K562 (cell line): ENCODE measurements at regions not wholly inside any gene's neighbourhood (a gene's known extent, or its start where the extent isn't known, plus 50 kb on each side); places are given as distances from the start of the nearest gene placed in this dataset.

Source experiments
- ATAC-seq: fragments of 200-7000 bp; cut with Tn5 transposase; 3 replicates; pipeline ENCODE4 v1.9.1; 2020; ENCODE audit warnings: moderate library complexity
- BruUV-seq: library from RNA; stranded (reverse); fragments of 400-500 nt; replicated peaks from 2 replicates; lab custom pipeline; 2021; lab: Mats Ljungman, UMichigan
- CTCF ChIA-PET: fragments of 300-600 bp; formaldehyde crosslinking; extraction: SDS; loops from one replicate; lab custom pipeline; 2021; ENCODE audit warnings: low intra/inter-chr PET ratio; lab: Yijun Ruan, JAX
- POLR2A ChIA-PET: fragments of 300-600, 350-650 bp; sonication (Branson Sonifier 250); formaldehyde crosslinking; extraction: SDS; loops from one replicate; lab custom pipeline; 2021; ENCODE audit warnings: antibody characterized with exemption, inconsistent platforms; lab: Yijun Ruan, JAX
- DNase-seq, 4 experiments: peaks; one replicate each; pipeline versions ENCODE4 v3.0.0 to v3.0.0-alpha.2; 2011 to 2018; ENCODE audit warnings: low spot score in 3 of 4, mixed read lengths in 3 of 4; ENCODE audit errors: extremely low read depth in 1 of 4
- FAIRE-seq: peaks from 2 replicates; lab custom pipeline; 2011; peaks lifted over from hg19 to GRCh38; lab: Jason Lieb, UNC
- H2AFZ ChIP-seq: 2 replicates; pipeline ENCODE4 v1.6.0; 2011; ENCODE audit warnings: low read depth, low read length, control low read depth, inconsistent platforms
- H3K27ac ChIP-seq: fragments of 200-600 bp; 3 replicates; pipeline ENCODE4 v1.8.0; 2011; ENCODE audit warnings: low read depth, mild to moderate bottlenecking, control low read depth, inconsistent platforms, low read length, moderate library complexity, mixed read lengths; ENCODE audit errors: extremely low read depth
- H3K27me3 ChIP-seq, 2 experiments: fragments of 300-600 bp in 1 of 2; 2 replicates in 1 of 2; 3 replicates in 1 of 2; pipeline versions ENCODE4 v1.6.0 to v1.8.0; 2011; ENCODE audit warnings: inconsistent platforms in 2 of 2, low read length in 2 of 2, mild to moderate bottlenecking in 1 of 2, mixed read lengths in 1 of 2, moderate library complexity in 1 of 2; ENCODE audit not compliant: control insufficient read depth in 2 of 2, insufficient read depth in 2 of 2
- H3K36me3 ChIP-seq: fragments of 300-600 bp; 3 replicates; pipeline ENCODE4 v1.8.0; 2011; ENCODE audit warnings: mild to moderate bottlenecking, low read length, inconsistent platforms; ENCODE audit not compliant: control insufficient read depth, insufficient read depth
- H3K4me1 ChIP-seq, 2 experiments: fragments of 200-600 bp in 1 of 2; replicated peaks in 1 of 2; 2 replicates in 1 of 2; 3 replicates in 1 of 2; pipeline versions ENCODE4 v1.5.1 to v1.8.0; 2011; ENCODE audit warnings: inconsistent platforms in 2 of 2, low read length in 2 of 2, mild to moderate bottlenecking in 1 of 2, mixed read lengths in 1 of 2, moderate library complexity in 1 of 2; ENCODE audit not compliant: control insufficient read depth in 2 of 2, insufficient read depth in 2 of 2
- H3K4me2 ChIP-seq: 2 replicates; pipeline ENCODE4 v1.6.1; 2011; ENCODE audit warnings: low read length, control low read depth, inconsistent platforms, mixed read lengths; ENCODE audit not compliant: insufficient read depth
- H3K4me3 ChIP-seq: fragments of 200-600 bp; sonication (generic), shearing (Covaris generic); 2 replicates; pipeline ENCODE4 v1.5.1; 2016; ENCODE audit warnings: control low read depth, inconsistent platforms
- H3K79me2 ChIP-seq: fragments of 200-600 bp; 3 replicates; pipeline ENCODE4 v1.8.0; 2011; ENCODE audit warnings: low read length, inconsistent platforms; ENCODE audit not compliant: control insufficient read depth, insufficient read depth
- H3K9ac ChIP-seq, 2 experiments: 2 replicates each; pipeline versions ENCODE4 v1.6.0 to v1.6.1; 2011; ENCODE audit warnings: low read depth in 2 of 2, low read length in 2 of 2, control low read depth in 1 of 2, inconsistent platforms in 1 of 2, mild to moderate bottlenecking in 1 of 2, mixed read lengths in 1 of 2; ENCODE audit not compliant: insufficient read depth in 1 of 2
- H3K9me1 ChIP-seq: one replicate; pipeline ENCODE4 v1.6.0; 2011; ENCODE audit warnings: inconsistent platforms, mild to moderate bottlenecking, low read length, moderate library complexity; ENCODE audit not compliant: control insufficient read depth, insufficient read depth
- H3K9me3 ChIP-seq: replicated peaks from 2 replicates; pipeline ENCODE4 v1.5.1; 2011; ENCODE audit warnings: low read depth, low read length, inconsistent platforms; ENCODE audit not compliant: control insufficient read depth, insufficient read depth
- H4K20me1 ChIP-seq: replicated peaks from 2 replicates; pipeline ENCODE4 v1.6.1; 2011; ENCODE audit warnings: low read length, inconsistent platforms, mixed read lengths; ENCODE audit not compliant: control insufficient read depth, insufficient read depth
- ATF1 ChIP-seq, 2 experiments: fragments of 450-650 bp in 1 of 2; IDR thresholded peaks; 2 replicates each; pipeline ENCODE4 v1.6.1; 2016; ENCODE audit warnings: missing compliant biosample characterization in 1 of 2, missing genetic modification characterization in 1 of 2
- HCFC1 ChIP-seq: IDR thresholded peaks from 2 replicates; pipeline ENCODE4 v1.6.1; 2012; ENCODE audit warnings: low read depth, low read length, improper control_type of control experiment
- WHSC1 ChIP-seq: IDR thresholded peaks from one replicate; pipeline ENCODE4 v1.6.1; 2012; ENCODE audit warnings: low read length, control low read depth, inconsistent platforms
- ZNF644 ChIP-seq: fragments of 200-800 bp; sonication (Bioruptor generic); IDR thresholded peaks from 2 replicates; pipeline ENCODE4 v1.6.1; 2016; ENCODE audit warnings: low read depth, missing genetic modification characterization, missing compliant biosample characterization
- WGBS: fragments of 100-300 bp; shearing (Covaris generic); methylation state at CpG from one replicate; pipeline ENCODE4 v1.1.6; 2016; ENCODE audit warnings: low coverage, mixed read lengths; ENCODE audit not compliant: insufficient coverage; ENCODE audit errors: missing lambda C conversion rate; 5-methylcytosine and 5-hydroxymethylcytosine counted together
- in situ Hi-C: fragments of 300-500 bp; cut with MboI; formaldehyde crosslinking; loops from 4 replicates; pipeline ENCODE4 v1.15.0; 2018; ENCODE audit warnings: inconsistent platforms, mixed read lengths
- intact Hi-C: fragments of 100-400 bp; cut with micrococcal nuclease; formaldehyde crosslinking; loops from 2 replicates; pipeline ENCODE4 v1.14.2; 2022
- TF ChIP-seq, protein P1 (sequence below), 2 experiments: fragments of 450-650 bp in 1 of 2; sonication (generic) in 1 of 2; formaldehyde crosslinking in 1 of 2; IDR thresholded peaks in 1 of 2; conservative IDR thresholded peaks in 1 of 2; 2 replicates each; pipeline versions ENCODE4 v1.6.1 to v1.8.1; 2016 to 2023; ENCODE audit warnings: mild to moderate bottlenecking in 2 of 2, moderate library complexity in 2 of 2, inconsistent platforms in 1 of 2, missing genetic modification reagents in 1 of 2
- TF ChIP-seq, protein P2 (sequence below): fragments of 250-450 bp; sonication (Bioruptor Pico); IDR thresholded peaks from 2 replicates; pipeline ENCODE4 v1.4.0; 2020; ENCODE audit warnings: borderline replicate concordance
- TF ChIP-seq, protein P3 (sequence below): conservative IDR thresholded peaks from 2 replicates; pipeline ENCODE4 v1.6.1; 2011; ENCODE audit warnings: low read depth, mild to moderate bottlenecking, low read length; ENCODE audit not compliant: control insufficient read depth
- TF ChIP-seq, protein P4 (sequence below): fragments of 250-450 bp; sonication (Bioruptor Pico); IDR thresholded peaks from 2 replicates; pipeline ENCODE4 v1.5.0; 2021; ENCODE audit warnings: mild to moderate bottlenecking, moderate library complexity

DNA sequence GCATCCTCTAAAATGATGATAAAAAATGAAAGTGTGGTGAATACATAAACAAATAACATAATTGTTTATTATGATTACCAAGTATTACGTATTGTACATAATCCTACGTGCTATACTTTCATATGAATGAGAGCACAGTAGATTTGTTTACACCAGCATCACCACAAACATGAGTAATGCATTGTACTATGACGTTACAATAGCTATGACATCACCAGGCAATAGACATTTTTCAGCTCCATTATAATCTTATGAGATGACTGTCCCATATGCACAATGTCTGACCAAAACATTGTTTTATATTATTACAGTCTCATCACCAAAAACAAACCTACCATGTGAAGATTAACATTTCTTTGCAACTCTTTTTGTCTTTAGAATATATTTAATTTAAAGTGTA, 225.7 kb upstream of the TENT5A start:
- H3K27me3 ChIP-seq, result no peaks in the 10 kb centered on the region
- H3K36me3 ChIP-seq, result no peaks in the 10 kb centered on the region
- H2AFZ ChIP-seq, result no peak overlapping the region
- DNase-seq, result no peak
- no TSS peak for BruUV-seq
- H3K4me1 ChIP-seq, result no peaks in the 10 kb centered on the region
- H3K4me2 ChIP-seq, result no peak overlapping the region
- ATAC-seq, result no peak
- H3K4me3 ChIP-seq, result no peak overlapping the region
- POLR2A ChIA-PET, result no interaction called here
- no peak overlapping the region for H3K27ac ChIP-seq
- H3K9me3 ChIP-seq, result no peaks in the 10 kb centered on the region
- CTCF ChIA-PET, result no interaction called here
- in situ Hi-C loops (no loop called here), intact Hi-C loops (no loop called here)
- no peaks in the 10 kb centered on the region for H3K79me2 ChIP-seq
- no peaks in the 10 kb centered on the region for H3K9me1 ChIP-seq
- no peak overlapping the region for H3K9ac ChIP-seq
- 5% methylated on average over 3 of the region's 3 CpGs for WGBS
- H4K20me1 ChIP-seq, result no peaks in the 10 kb centered on the region
- no peak for FAIRE-seq
- TF ChIP-seq ATF1 (CRISPR knock-in tag; IDR thresholded peaks at IDR 0.05) (no peak), ATF1 (tag; IDR thresholded peaks at IDR 0.05) (peak; percentile 38; the same call in 1 of the 2 replicates), ZNF644 (tag) (no peak)
- TF ChIP-seq, protein P1, sequence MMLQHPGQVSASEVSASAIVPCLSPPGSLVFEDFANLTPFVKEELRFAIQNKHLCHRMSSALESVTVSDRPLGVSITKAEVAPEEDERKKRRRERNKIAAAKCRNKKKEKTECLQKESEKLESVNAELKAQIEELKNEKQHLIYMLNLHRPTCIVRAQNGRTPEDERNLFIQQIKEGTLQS (IDR thresholded peaks at IDR 0.05), result peak; percentile 31; the same call in 1 of the 2 replicates
- TF ChIP-seq, protein P1 (CRISPR knock-in tag; conservative IDR thresholded peaks at IDR 0.05), result no peak

DNA sequence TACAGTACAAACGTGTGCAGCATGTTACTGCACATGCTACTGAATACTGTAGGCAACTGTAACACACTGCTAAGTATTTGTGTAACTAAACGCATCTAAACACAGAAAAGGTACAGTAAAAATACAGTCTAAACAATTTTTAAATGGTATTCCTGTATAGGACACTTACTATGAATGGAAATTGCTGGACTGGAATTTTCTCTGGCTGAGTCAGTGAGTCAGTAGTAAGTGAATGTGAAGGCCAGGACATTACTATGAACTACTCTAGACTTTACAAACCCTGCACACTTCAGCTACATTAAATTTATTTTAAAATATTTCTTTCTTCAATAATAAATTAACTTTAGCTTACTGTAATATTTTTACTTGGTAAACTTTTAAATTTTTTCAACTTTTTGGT, 225.0 kb upstream of the TENT5A start:
- DNase-seq (no peak), ATAC-seq (no peak), FAIRE-seq (no peak)
- H2AFZ ChIP-seq, result no peak overlapping the region
- CTCF ChIA-PET, result no interaction called here
- in situ Hi-C loops (no loop called here), intact Hi-C loops (no loop called here)
- H3K4me2 ChIP-seq, result no peak overlapping the region
- H3K9me3 ChIP-seq, result no peaks in the 10 kb centered on the region
- no peaks in the 10 kb centered on the region for H3K79me2 ChIP-seq
- 0% methylated on average over 2 of the region's 2 CpGs for WGBS
- H4K20me1 ChIP-seq, result no peaks in the 10 kb centered on the region
- no peaks in the 10 kb centered on the region for H3K4me1 ChIP-seq
- H3K27ac ChIP-seq, result no peak overlapping the region
- no peak overlapping the region for H3K4me3 ChIP-seq
- no peaks in the 10 kb centered on the region for H3K27me3 ChIP-seq
- H3K36me3 ChIP-seq, result no peaks in the 10 kb centered on the region
- no TSS peak for BruUV-seq
- H3K9ac ChIP-seq, result no peak overlapping the region
- no peaks in the 10 kb centered on the region for H3K9me1 ChIP-seq
- POLR2A ChIA-PET, result no interaction called here
- TF ChIP-seq HCFC1 (no peak), WHSC1 (no peak)
- TF ChIP-seq, protein P2, sequence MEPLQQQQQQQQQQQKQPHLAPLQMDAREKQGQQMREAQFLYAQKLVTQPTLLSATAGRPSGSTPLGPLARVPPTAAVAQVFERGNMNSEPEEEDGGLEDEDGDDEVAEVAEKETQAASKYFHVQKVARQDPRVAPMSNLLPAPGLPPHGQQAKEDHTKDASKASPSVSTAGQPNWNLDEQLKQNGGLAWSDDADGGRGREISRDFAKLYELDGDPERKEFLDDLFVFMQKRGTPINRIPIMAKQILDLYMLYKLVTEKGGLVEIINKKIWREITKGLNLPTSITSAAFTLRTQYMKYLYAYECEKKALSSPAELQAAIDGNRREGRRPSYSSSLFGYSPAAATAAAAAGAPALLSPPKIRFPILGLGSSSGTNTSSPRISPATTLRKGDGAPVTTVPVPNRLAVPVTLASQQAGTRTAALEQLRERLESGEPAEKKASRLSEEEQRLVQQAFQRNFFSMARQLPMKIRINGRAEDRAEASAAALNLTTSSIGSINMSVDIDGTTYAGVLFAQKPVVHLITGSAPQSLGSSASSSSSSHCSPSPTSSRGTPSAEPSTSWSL (CRISPR knock-in tag), result no peak
- TF ChIP-seq, protein P3, sequence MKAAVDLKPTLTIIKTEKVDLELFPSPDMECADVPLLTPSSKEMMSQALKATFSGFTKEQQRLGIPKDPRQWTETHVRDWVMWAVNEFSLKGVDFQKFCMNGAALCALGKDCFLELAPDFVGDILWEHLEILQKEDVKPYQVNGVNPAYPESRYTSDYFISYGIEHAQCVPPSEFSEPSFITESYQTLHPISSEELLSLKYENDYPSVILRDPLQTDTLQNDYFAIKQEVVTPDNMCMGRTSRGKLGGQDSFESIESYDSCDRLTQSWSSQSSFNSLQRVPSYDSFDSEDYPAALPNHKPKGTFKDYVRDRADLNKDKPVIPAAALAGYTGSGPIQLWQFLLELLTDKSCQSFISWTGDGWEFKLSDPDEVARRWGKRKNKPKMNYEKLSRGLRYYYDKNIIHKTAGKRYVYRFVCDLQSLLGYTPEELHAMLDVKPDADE, result no peak
- TF ChIP-seq, protein P4, sequence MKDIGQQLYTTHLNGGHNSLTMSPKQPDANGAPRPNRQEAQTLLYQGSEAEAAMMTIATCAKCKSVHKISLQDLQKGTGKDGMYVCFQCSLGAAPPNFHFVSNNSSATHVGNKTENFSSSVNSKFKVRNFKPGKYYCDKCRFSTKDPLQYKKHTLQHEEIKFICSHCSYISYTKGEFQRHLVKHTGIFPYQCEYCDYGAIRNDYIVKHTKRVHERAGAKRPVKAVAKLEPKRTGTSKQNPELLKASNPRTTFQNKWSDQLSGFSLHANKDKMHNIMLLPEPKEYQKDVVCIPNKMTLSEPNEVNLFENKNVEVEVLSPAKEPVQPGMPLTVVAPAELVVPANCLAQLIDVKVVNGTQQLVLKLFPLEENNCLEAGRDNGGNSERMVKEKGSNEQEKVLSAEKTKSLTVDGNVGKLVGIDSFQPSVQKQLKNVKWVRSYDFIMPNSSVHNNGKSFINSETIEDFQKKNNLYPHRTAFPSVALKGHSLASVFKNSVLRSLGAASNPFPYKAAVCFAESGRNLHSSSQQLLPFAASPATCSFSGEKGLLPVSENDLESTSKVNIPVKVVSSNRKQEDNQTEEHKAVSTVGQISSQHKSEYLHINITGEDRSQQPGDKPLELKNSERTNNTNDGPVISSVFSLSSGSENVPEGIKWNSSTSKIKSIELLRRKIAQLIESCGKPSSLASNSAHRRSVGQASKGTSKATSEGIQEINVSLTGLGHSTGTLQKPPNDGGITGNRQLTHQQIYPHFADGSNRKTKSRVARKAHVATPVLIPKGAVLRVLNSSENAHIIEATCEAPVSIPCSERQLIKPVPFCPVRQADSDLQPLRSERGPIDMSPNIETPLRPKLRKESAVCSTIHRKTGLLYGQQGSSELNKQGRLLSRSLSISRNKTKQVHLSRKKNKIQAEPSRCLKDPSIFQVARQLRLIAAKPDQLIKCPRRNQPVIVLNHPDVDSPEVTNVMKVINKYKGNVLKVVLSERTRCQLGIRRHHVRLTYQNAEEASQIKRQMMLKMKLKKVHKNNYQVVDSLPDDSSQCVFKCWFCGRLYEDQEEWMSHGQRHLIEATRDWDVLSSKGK (CRISPR knock-in tag), result no peak
